D721Med (cell line): ENCODE measurements at regions not wholly inside any gene's neighbourhood (a gene's known extent, or its start where the extent isn't known, plus 50 kb on each side); places are given as distances from the start of the nearest gene placed in this dataset.

ENCODE experiments used
- DNase-seq: peaks from one replicate; pipeline ENCODE4 v3.0.0; 2011; ENCODE audit warnings: low spot score; ENCODE audit not compliant: insufficient read length
- FAIRE-seq: peaks from 2 replicates; lab custom pipeline; 2011; peaks lifted over from hg19 to GRCh38; lab: Jason Lieb, UNC
- CTCF ChIP-seq: IDR thresholded peaks from 2 replicates; pipeline ENCODE4 v1.5.1; 2012; ENCODE audit warnings: mild to moderate bottlenecking, control low read depth; ENCODE audit not compliant: insufficient read depth; ENCODE audit errors: missing control alignments

DNA sequence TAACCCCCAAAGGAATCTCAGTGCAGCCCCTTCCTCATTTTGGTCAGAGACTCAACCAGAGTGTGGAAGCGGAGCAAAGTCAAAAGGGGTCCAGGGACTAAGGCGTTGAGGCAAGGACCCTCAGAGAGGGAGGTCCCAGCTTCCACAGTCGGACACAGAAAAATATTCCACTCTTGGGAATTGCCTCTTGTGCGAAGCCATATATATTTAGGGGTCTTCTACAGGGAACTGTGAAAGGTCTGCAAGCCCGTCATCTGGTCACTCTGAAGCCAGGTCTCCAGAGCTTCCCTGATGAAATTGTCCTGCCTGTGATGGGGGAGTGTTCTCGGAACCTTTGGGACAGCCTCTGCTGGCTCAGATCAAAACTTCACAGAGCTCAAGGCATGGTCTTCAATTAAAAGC, 160.8 kb downstream of the TBXT start:
- no peak for DNase-seq
- no peak for TF ChIP-seq CTCF
- FAIRE-seq: no peak

- DNase-seq: no peak
- FAIRE-seq: no peak
- TF ChIP-seq CTCF: no peak
Measured at GRCh38 chr6:166005944-166006899, 161.4 kb downstream of the TBXT start.

DNA sequence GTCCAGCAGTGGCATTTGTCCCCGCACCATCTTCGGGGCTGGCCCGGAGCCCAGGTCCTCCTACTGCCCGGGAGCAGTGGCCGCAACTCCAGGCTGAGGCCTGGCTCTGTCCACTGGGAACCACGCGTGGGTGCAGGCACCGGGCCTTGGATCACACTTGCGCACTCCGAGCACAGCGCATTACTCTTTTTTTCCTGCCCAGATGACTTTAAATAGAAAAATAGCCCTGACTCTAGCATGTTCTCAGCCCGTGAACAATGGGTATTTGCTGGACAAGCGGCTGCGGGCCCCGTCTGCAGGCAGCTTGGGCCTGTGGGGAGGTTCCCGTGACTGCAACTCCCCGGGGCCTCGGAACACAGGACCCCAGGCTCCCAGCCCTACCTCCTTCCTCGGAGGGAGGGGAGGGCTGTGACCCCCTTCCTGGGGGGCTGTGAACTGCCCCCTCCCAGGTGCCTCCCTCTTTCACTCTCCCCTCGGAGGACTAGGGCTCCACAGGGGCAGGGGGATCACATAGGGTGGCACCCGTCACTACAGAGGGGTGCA, 162.2 kb downstream of the TBXT start:
- no peak for FAIRE-seq
- DNase-seq: no peak
- no peak for TF ChIP-seq CTCF

GRCh38 chr6:166004876-166005275, 162.8 kb downstream of the TBXT start:
- FAIRE-seq: no peak
- no peak for DNase-seq
- no peak for TF ChIP-seq CTCF

- DNase-seq: no peak
- no peak for TF ChIP-seq CTCF
- no peak for FAIRE-seq
Measured at GRCh38 chr6:166004471-166004870, 163.2 kb downstream of the TBXT start.

GRCh38 chr6:166003569-166003968, 164.1 kb downstream of the TBXT start:
- FAIRE-seq (no peak), DNase-seq (no peak)
- TF ChIP-seq CTCF: no peak

DNA sequence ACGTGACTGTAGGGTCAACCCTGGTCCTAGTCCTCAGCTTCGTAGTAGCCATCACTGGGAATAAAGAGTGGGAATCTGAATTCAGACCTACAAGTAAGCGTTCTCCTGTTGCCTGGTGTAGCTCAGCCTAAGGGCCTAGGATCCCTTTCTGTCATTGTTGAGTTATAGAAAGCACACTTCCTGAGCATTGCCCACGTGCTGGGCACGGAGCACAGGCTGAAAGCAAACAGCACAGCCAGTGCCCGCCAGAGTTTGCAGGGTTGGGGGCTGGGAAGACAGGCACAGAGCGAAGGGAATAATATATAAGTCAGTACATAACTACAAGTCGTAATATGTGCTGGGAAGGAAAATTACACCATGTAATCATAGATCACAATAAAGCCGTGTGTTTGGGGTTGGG, 166.3 kb downstream of the TBXT start:
- FAIRE-seq: no peak
- TF ChIP-seq CTCF: no peak
- no peak for DNase-seq
